HUES6 (cell line): ENCODE measurements at regions not wholly inside any gene's neighbourhood (a gene's known extent, or its start where the extent isn't known, plus 50 kb on each side); places are given as distances from the start of the nearest gene placed in this dataset.

Experiments used
- H3K27ac ChIP-seq: 2 replicates; pipeline ENCODE4 v1.7.0; 2013; ENCODE audit warnings: low read depth, mild to moderate bottlenecking, low read length, inconsistent platforms
- H3K27me3 ChIP-seq: 2 replicates; pipeline ENCODE4 v1.6.1; 2013; ENCODE audit warnings: low read length; ENCODE audit not compliant: control insufficient read depth, insufficient read depth
- H3K36me3 ChIP-seq: 2 replicates; pipeline ENCODE4 v1.6.1; 2013; ENCODE audit warnings: low read length; ENCODE audit not compliant: control insufficient read depth, insufficient read depth
- H3K4me1 ChIP-seq: 2 replicates; pipeline ENCODE4 v1.6.1; 2013; ENCODE audit warnings: low read length; ENCODE audit not compliant: control insufficient read depth, insufficient read depth
- H3K4me3 ChIP-seq: 2 replicates; pipeline ENCODE4 v1.5.1; 2013; ENCODE audit warnings: low read depth, low read length
- H3K9ac ChIP-seq: one replicate; pipeline ENCODE4 v1.6.1; 2013; ENCODE audit warnings: mild to moderate bottlenecking, low read length
- H3K9me3 ChIP-seq: 2 replicates; pipeline ENCODE4 v1.6.1; 2013; ENCODE audit warnings: low read depth, low read length; ENCODE audit not compliant: control insufficient read depth, insufficient read depth

GRCh38 chr11:111063726-111064517, 181.6 kb upstream of the POU2AF2 start:
- Histone ChIP-seq H3K27me3 (no peaks in the 10 kb centered on the region), H3K27ac (no peak overlapping the region), H3K4me1 (no peaks in the 10 kb centered on the region; the same call in 1 of the 2 replicates), H3K36me3 (no peaks in the 10 kb centered on the region), H3K9me3 (peaks cover 8% of the 10 kb centered on the region; the same call in 1 of the 2 replicates), H3K4me3 (no peak overlapping the region), H3K9ac (no peak overlapping the region)

- H3K27ac ChIP-seq, result no peak overlapping the region
- H3K4me3 ChIP-seq, result no peak overlapping the region
- 0 out of 2 replicates have a peak, but pooled peaks cover 3% of the 10 kb centered on the region for H3K9me3 ChIP-seq
- H3K4me1 ChIP-seq, result no peaks in the 10 kb centered on the region; the same call in 1 of the 2 replicates
- no peaks in the 10 kb centered on the region for H3K36me3 ChIP-seq
- H3K27me3 ChIP-seq, result no peaks in the 10 kb centered on the region
- H3K9ac ChIP-seq, result no peak overlapping the region
These were observed 183.1 kb upstream of the POU2AF2 start for GRCh38 chr11:111062420-111062819.

- Histone ChIP-seq H3K9me3 (peaks cover 11% of the 10 kb centered on the region), H3K36me3 (no peaks in the 10 kb centered on the region), H3K4me1 (no peaks in the 10 kb centered on the region; the same call in 1 of the 2 replicates), H3K27me3 (no peaks in the 10 kb centered on the region), H3K9ac (no peak overlapping the region), H3K4me3 (no peak overlapping the region), H3K27ac (no peak overlapping the region)
These were observed 185.8 kb upstream of the POU2AF2 start for GRCh38 chr11:111059726-111060125.

GRCh38 chr11:111049131-111049530, 196.4 kb upstream of the POU2AF2 start:
- Histone ChIP-seq H3K27me3 (no peaks in the 10 kb centered on the region), H3K4me1 (no peaks in the 10 kb centered on the region), H3K9ac (no peak overlapping the region), H3K27ac (no peak overlapping the region), H3K36me3 (no peaks in the 10 kb centered on the region), H3K9me3 (no peaks in the 10 kb centered on the region), H3K4me3 (no peak overlapping the region)

GRCh38 chr11:111047374-111047773, 198.2 kb upstream of the POU2AF2 start:
- Histone ChIP-seq H3K36me3 (no peaks in the 10 kb centered on the region), H3K4me1 (no peaks in the 10 kb centered on the region), H3K9me3 (no peaks in the 10 kb centered on the region), H3K27ac (no peak overlapping the region), H3K9ac (no peak overlapping the region), H3K27me3 (no peaks in the 10 kb centered on the region), H3K4me3 (no peak overlapping the region)

GRCh38 chr11:111046291-111046690, 199.2 kb upstream of the POU2AF2 start:
- Histone ChIP-seq H3K9me3 (no peaks in the 10 kb centered on the region), H3K27ac (no peak overlapping the region), H3K4me1 (no peaks in the 10 kb centered on the region), H3K27me3 (no peaks in the 10 kb centered on the region), H3K4me3 (no peak overlapping the region), H3K9ac (no peak overlapping the region), H3K36me3 (no peaks in the 10 kb centered on the region)

GRCh38 chr11:111045874-111046273, 199.7 kb upstream of the POU2AF2 start:
- Histone ChIP-seq H3K9ac (no peak overlapping the region), H3K36me3 (no peaks in the 10 kb centered on the region), H3K27ac (no peak overlapping the region), H3K4me1 (no peaks in the 10 kb centered on the region), H3K9me3 (no peaks in the 10 kb centered on the region), H3K4me3 (no peak overlapping the region), H3K27me3 (no peaks in the 10 kb centered on the region)

GRCh38 chr11:111045407-111045803, 200.1 kb upstream of the POU2AF2 start:
- no peak overlapping the region for H3K4me3 ChIP-seq

GRCh38 chr11:111044751-111045406, 200.6 kb upstream of the POU2AF2 start:
- H3K9ac ChIP-seq, result no peak overlapping the region
- no peak overlapping the region for H3K4me3 ChIP-seq
- H3K4me1 ChIP-seq, result no peaks in the 10 kb centered on the region
- no peaks in the 10 kb centered on the region for H3K36me3 ChIP-seq
- no peaks in the 10 kb centered on the region for H3K9me3 ChIP-seq
- H3K27me3 ChIP-seq, result no peaks in the 10 kb centered on the region
- H3K27ac ChIP-seq, result no peak overlapping the region

More at GRCh38 chr11:111045407-111045803, 200.1 kb upstream of the POU2AF2 start:
- Histone ChIP-seq H3K4me1 (no peaks in the 10 kb centered on the region), H3K27ac (no peak overlapping the region), H3K9ac (no peak overlapping the region), H3K27me3 (no peaks in the 10 kb centered on the region), H3K9me3 (no peaks in the 10 kb centered on the region), H3K36me3 (no peaks in the 10 kb centered on the region)

- Histone ChIP-seq H3K9ac (no peak overlapping the region), H3K27ac (no peak overlapping the region), H3K36me3 (no peaks in the 10 kb centered on the region), H3K4me3 (no peak overlapping the region), H3K27me3 (no peaks in the 10 kb centered on the region), H3K9me3 (no peaks in the 10 kb centered on the region), H3K4me1 (no peaks in the 10 kb centered on the region)
These were observed 205.5 kb upstream of the POU2AF2 start for GRCh38 chr11:111039982-111040381.

- Histone ChIP-seq H3K9me3 (no peaks in the 10 kb centered on the region), H3K36me3 (no peaks in the 10 kb centered on the region), H3K4me1 (no peaks in the 10 kb centered on the region), H3K27ac (no peak overlapping the region), H3K4me3 (no peak overlapping the region), H3K9ac (no peak overlapping the region), H3K27me3 (no peaks in the 10 kb centered on the region)
These were observed 209.8 kb upstream of the POU2AF2 start for GRCh38 chr11:111035746-111036145.
